Activated T-cell treated with anti-CD3 and anti-CD28 coated beads, Interleukin-2, amount 50 U/mL, for 24 hours (primary cell): ENCODE measurements at regions not wholly inside any gene's neighbourhood (a gene's known extent, or its start where the extent isn't known, plus 50 kb on each side); places are given as distances from the start of the nearest gene placed in this dataset.
"Not testable (repeated sequence)": the region's sequence is repeated elsewhere in the genome, so short reads cannot be mapped to it uniquely, and the experiment has no call there.

Experiments
- DNase-seq: peaks from one replicate; pipeline ENCODE4 v3.0.0-alpha.2; 2020
- H3K27ac Mint-ChIP-seq: 2 replicates; pipeline ENCODE4 v1.8.0; 2020; ENCODE audit warnings: mild to moderate bottlenecking, mixed read lengths
- H3K27me3 Mint-ChIP-seq: 2 replicates; pipeline ENCODE4 v1.8.0; 2020; ENCODE audit warnings: mixed read lengths
- H3K36me3 Mint-ChIP-seq: 2 replicates; pipeline ENCODE4 v1.8.0; 2020; ENCODE audit warnings: low read depth, mixed read lengths
- H3K4me1 Mint-ChIP-seq: 2 replicates; pipeline ENCODE4 v1.8.0; 2020; ENCODE audit warnings: low read depth, mixed read lengths
- H3K4me3 Mint-ChIP-seq: 2 replicates; pipeline ENCODE4 v1.8.0; 2020; ENCODE audit warnings: mild to moderate bottlenecking, moderate library complexity, mixed read lengths
- H3K9me3 Mint-ChIP-seq: 2 replicates; pipeline ENCODE4 v1.8.0; 2020; ENCODE audit warnings: mixed read lengths

GRCh38 chr9:1173211-1173610 is 123.1 kb downstream of the DMRT2 start:
- DNase-seq, result no peak
- no peaks in the 10 kb centered on the region for H3K9me3 Mint-ChIP-seq

GRCh38 chr9:1173993-1174392 is 123.8 kb downstream of the DMRT2 start:
- H3K4me1 Mint-ChIP-seq, result no peaks in the 10 kb centered on the region
- no peaks in the 10 kb centered on the region for H3K36me3 Mint-ChIP-seq
- no peak for DNase-seq
- no peak overlapping the region for H3K4me3 Mint-ChIP-seq
- no peaks in the 10 kb centered on the region for H3K9me3 Mint-ChIP-seq
- no peak overlapping the region for H3K27ac Mint-ChIP-seq
- peaks cover 2% of the 10 kb centered on the region for H3K27me3 Mint-ChIP-seq

More at GRCh38 chr9:1173211-1173610, 123.1 kb downstream of the DMRT2 start:
- no peak overlapping the region for H3K4me3 Mint-ChIP-seq
- no peak overlapping the region for H3K27ac Mint-ChIP-seq
- no peaks in the 10 kb centered on the region for H3K36me3 Mint-ChIP-seq
- H3K27me3 Mint-ChIP-seq, result peaks cover 1% of the 10 kb centered on the region
- no peaks in the 10 kb centered on the region for H3K4me1 Mint-ChIP-seq

GRCh38 chr9:1179366-1179765 is 129.2 kb downstream of the DMRT2 start:
- Mint-ChIP-seq H3K4me1 (no peaks in the 10 kb centered on the region), H3K4me3 (no peak overlapping the region)
- DNase-seq, result no peak

GRCh38 chr9:1184146-1184545 is 134.0 kb downstream of the DMRT2 start:
- no peaks in the 10 kb centered on the region for H3K27me3 Mint-ChIP-seq

More at GRCh38 chr9:1179366-1179765, 129.2 kb downstream of the DMRT2 start:
- Mint-ChIP-seq H3K36me3 (no peaks in the 10 kb centered on the region), H3K27ac (no peak overlapping the region), H3K27me3 (peaks cover 2% of the 10 kb centered on the region), H3K9me3 (no peaks in the 10 kb centered on the region)

GRCh38 chr9:1187137-1187536 is 137.0 kb downstream of the DMRT2 start:
- not testable (repeated sequence) for H3K4me3 Mint-ChIP-seq, H3K4me1 Mint-ChIP-seq, H3K27me3 Mint-ChIP-seq, H3K27ac Mint-ChIP-seq, DNase-seq, H3K36me3 Mint-ChIP-seq
- H3K9me3 Mint-ChIP-seq, result peaks cover 10% of the 10 kb centered on the region

More at GRCh38 chr9:1184146-1184545, 134.0 kb downstream of the DMRT2 start:
- H3K9me3 Mint-ChIP-seq, result peaks cover 7% of the 10 kb centered on the region
- H3K27ac Mint-ChIP-seq, result no peak overlapping the region
- no peak overlapping the region for H3K4me3 Mint-ChIP-seq
- no peaks in the 10 kb centered on the region for H3K4me1 Mint-ChIP-seq
- no peak for DNase-seq
- H3K36me3 Mint-ChIP-seq, result no peaks in the 10 kb centered on the region

GRCh38 chr9:1195636-1196035 is 145.5 kb downstream of the DMRT2 start:
- H3K4me3 Mint-ChIP-seq, DNase-seq, H3K4me1 Mint-ChIP-seq, H3K9me3 Mint-ChIP-seq, H3K27ac Mint-ChIP-seq, H3K27me3 Mint-ChIP-seq, H3K36me3 Mint-ChIP-seq: not testable (repeated sequence)

GRCh38 chr9:1198085-1198484 is 147.9 kb downstream of the DMRT2 start:
- no peak overlapping the region for H3K27ac Mint-ChIP-seq
- H3K4me3 Mint-ChIP-seq, result no peak overlapping the region
- no peaks in the 10 kb centered on the region for H3K27me3 Mint-ChIP-seq
- no peaks in the 10 kb centered on the region for H3K4me1 Mint-ChIP-seq
- no peaks in the 10 kb centered on the region for H3K36me3 Mint-ChIP-seq
- no peaks in the 10 kb centered on the region for H3K9me3 Mint-ChIP-seq
- DNase-seq, result no peak

- H3K9me3 Mint-ChIP-seq, result no peaks in the 10 kb centered on the region
- no peak overlapping the region for H3K4me3 Mint-ChIP-seq
- H3K36me3 Mint-ChIP-seq, result no peaks in the 10 kb centered on the region
- no peaks in the 10 kb centered on the region for H3K4me1 Mint-ChIP-seq
- no peak for DNase-seq
- no peak overlapping the region for H3K27ac Mint-ChIP-seq
- no peaks in the 10 kb centered on the region for H3K27me3 Mint-ChIP-seq
These were observed 150.7 kb downstream of the DMRT2 start for GRCh38 chr9:1200847-1201251.

- H3K27ac Mint-ChIP-seq, result no peak overlapping the region
- no peaks in the 10 kb centered on the region for H3K9me3 Mint-ChIP-seq
- DNase-seq, result no peak
- H3K36me3 Mint-ChIP-seq, result no peaks in the 10 kb centered on the region
- H3K4me3 Mint-ChIP-seq, result no peak overlapping the region
- no peaks in the 10 kb centered on the region for H3K4me1 Mint-ChIP-seq
- H3K27me3 Mint-ChIP-seq, result no peaks in the 10 kb centered on the region
These were observed 151.1 kb downstream of the DMRT2 start for GRCh38 chr9:1201262-1201661.

GRCh38 chr9:1201901-1202300 is 151.7 kb downstream of the DMRT2 start:
- Mint-ChIP-seq H3K4me3 (no peak overlapping the region), H3K27me3 (no peaks in the 10 kb centered on the region)

GRCh38 chr9:1202512-1203280 is 152.5 kb downstream of the DMRT2 start:
- no peaks in the 10 kb centered on the region for H3K9me3 Mint-ChIP-seq
- H3K4me3 Mint-ChIP-seq, result no peak overlapping the region
- no peaks in the 10 kb centered on the region for H3K4me1 Mint-ChIP-seq

More at GRCh38 chr9:1201901-1202300, 151.7 kb downstream of the DMRT2 start:
- H3K36me3 Mint-ChIP-seq, result no peaks in the 10 kb centered on the region
- no peaks in the 10 kb centered on the region for H3K4me1 Mint-ChIP-seq
- no peak overlapping the region for H3K27ac Mint-ChIP-seq
- no peaks in the 10 kb centered on the region for H3K9me3 Mint-ChIP-seq
- DNase-seq, result no peak

GRCh38 chr9:1207686-1208085 is 157.5 kb downstream of the DMRT2 start:
- H3K27ac Mint-ChIP-seq, result no peak overlapping the region
- no peak overlapping the region for H3K4me3 Mint-ChIP-seq
- no peaks in the 10 kb centered on the region for H3K4me1 Mint-ChIP-seq
- H3K36me3 Mint-ChIP-seq, result no peaks in the 10 kb centered on the region
- H3K9me3 Mint-ChIP-seq, result no peaks in the 10 kb centered on the region
- no peak for DNase-seq
- H3K27me3 Mint-ChIP-seq, result no peaks in the 10 kb centered on the region

More at GRCh38 chr9:1202512-1203280, 152.5 kb downstream of the DMRT2 start:
- Mint-ChIP-seq H3K36me3 (no peaks in the 10 kb centered on the region), H3K27me3 (no peaks in the 10 kb centered on the region), H3K27ac (no peak overlapping the region)
- no peak for DNase-seq

- Mint-ChIP-seq H3K9me3 (no peaks in the 10 kb centered on the region), H3K27me3 (no peaks in the 10 kb centered on the region), H3K27ac (no peak overlapping the region), H3K4me1 (no peaks in the 10 kb centered on the region), H3K4me3 (no peak overlapping the region), H3K36me3 (no peaks in the 10 kb centered on the region)
- DNase-seq, result no peak
These were observed 158.0 kb downstream of the DMRT2 start for GRCh38 chr9:1208157-1208556.

- no peaks in the 10 kb centered on the region for H3K36me3 Mint-ChIP-seq
- H3K4me1 Mint-ChIP-seq, result no peaks in the 10 kb centered on the region
- H3K27me3 Mint-ChIP-seq, result no peaks in the 10 kb centered on the region
- H3K27ac Mint-ChIP-seq, result no peak overlapping the region
- no peak overlapping the region for H3K4me3 Mint-ChIP-seq
- DNase-seq, result no peak
- H3K9me3 Mint-ChIP-seq, result no peaks in the 10 kb centered on the region
These were observed 160.8 kb downstream of the DMRT2 start for GRCh38 chr9:1210954-1211353.

GRCh38 chr9:1216532-1216931 is 166.4 kb downstream of the DMRT2 start:
- no peak overlapping the region for H3K27ac Mint-ChIP-seq
- no peaks in the 10 kb centered on the region for H3K4me1 Mint-ChIP-seq
- no peaks in the 10 kb centered on the region for H3K27me3 Mint-ChIP-seq
- H3K36me3 Mint-ChIP-seq, result no peaks in the 10 kb centered on the region
- no peak overlapping the region for H3K4me3 Mint-ChIP-seq
- DNase-seq, result no peak
- H3K9me3 Mint-ChIP-seq, result no peaks in the 10 kb centered on the region
